DND-41 (cell line): ENCODE measurements at regions not wholly inside any gene's neighbourhood (a gene's known extent, or its start where the extent isn't known, plus 50 kb on each side); places are given as distances from the start of the nearest gene placed in this dataset.

Experiments
- EZH2 ChIP-seq: IDR thresholded peaks from 3 replicates; pipeline ENCODE4 v1.6.1; 2012; ENCODE audit warnings: borderline replicate concordance, low read depth, mild to moderate bottlenecking, moderate library complexity, low read length, inconsistent platforms; ENCODE audit not compliant: severe bottlenecking
- TF ChIP-seq, protein P1 (sequence below): IDR thresholded peaks from 2 replicates; pipeline ENCODE4 v1.5.1; 2012; ENCODE audit warnings: borderline replicate concordance, low read length, moderate library complexity, mild to moderate bottlenecking; ENCODE audit not compliant: poor library complexity, severe bottlenecking; ENCODE audit errors: extremely low read depth

DNA sequence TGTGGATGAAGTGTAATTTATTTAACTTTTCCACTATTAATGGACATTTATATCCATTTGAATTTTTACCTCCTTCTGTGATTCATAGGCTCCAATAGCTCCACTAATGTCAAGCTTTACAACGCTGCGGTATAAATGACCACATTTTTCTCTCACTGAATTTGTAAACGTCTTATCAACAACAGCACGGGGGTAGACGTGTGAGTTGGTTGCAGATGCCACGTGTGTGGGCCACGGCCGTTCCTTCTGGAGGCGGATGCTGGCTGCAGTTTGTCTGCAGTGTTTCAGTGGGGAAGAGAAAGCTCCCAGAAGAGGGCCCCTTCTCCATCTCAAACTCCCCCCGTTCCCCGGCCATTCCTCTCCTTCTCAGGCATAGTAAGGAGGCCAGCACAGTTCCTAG lies 68.2 kb upstream of the XYLT1 start:
- TF ChIP-seq, protein P1, sequence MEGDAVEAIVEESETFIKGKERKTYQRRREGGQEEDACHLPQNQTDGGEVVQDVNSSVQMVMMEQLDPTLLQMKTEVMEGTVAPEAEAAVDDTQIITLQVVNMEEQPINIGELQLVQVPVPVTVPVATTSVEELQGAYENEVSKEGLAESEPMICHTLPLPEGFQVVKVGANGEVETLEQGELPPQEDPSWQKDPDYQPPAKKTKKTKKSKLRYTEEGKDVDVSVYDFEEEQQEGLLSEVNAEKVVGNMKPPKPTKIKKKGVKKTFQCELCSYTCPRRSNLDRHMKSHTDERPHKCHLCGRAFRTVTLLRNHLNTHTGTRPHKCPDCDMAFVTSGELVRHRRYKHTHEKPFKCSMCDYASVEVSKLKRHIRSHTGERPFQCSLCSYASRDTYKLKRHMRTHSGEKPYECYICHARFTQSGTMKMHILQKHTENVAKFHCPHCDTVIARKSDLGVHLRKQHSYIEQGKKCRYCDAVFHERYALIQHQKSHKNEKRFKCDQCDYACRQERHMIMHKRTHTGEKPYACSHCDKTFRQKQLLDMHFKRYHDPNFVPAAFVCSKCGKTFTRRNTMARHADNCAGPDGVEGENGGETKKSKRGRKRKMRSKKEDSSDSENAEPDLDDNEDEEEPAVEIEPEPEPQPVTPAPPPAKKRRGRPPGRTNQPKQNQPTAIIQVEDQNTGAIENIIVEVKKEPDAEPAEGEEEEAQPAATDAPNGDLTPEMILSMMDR: no peak
- TF ChIP-seq EZH2: no peak
